ENCODE measurements at regions not wholly inside any gene's neighbourhood (a gene's known extent, or its start where the extent isn't known, plus 50 kb on each side); places are given as distances from the start of the nearest gene placed in this dataset.
"Not testable (repeated sequence)": the region's sequence is repeated elsewhere in the genome, so short reads cannot be mapped to it uniquely, and the experiment has no call there.

GRCh38 chr17:31748881-31749280 is 110.2 kb downstream of the COPRS start:
- no peak for DNase-seq (ENCODE audit: low read depth in 3 of 3)

GRCh38 chr17:31746884-31747495 is 112.1 kb downstream of the COPRS start:
- no peak for DNase-seq (ENCODE audit: low read depth in 3 of 3)

GRCh38 chr17:31745964-31746600 is 113.0 kb downstream of the COPRS start:
- DNase-seq (ENCODE audit: low read depth in 3 of 3): no peak

DNA sequence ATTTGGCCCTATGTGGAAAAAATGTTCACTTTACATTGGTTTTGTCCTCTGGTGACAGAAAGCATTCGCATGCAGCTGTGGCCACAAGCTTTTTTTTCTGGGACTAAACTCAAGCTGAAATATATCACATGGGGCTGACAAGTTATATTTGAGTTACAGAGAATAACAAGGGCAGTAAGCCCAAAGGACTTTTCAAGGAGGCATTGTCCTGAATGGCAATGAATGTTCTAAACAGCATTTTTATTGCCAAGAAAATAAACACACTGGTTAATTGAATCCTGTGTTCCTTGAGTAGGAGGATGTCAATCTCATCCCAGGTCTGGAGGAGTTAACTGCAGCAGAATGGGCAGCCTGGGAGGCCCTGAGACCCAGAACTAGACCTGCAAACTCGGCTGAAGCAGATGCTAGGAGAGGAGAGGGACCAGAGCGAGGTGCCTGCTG is 114.5 kb downstream of the COPRS start:
- DNase-seq (ENCODE audit: low read depth in 3 of 3): no peak

- no peak for DNase-seq (ENCODE audit: low read depth in 3 of 3)
Measured at GRCh38 chr17:31743797-31744196, 115.2 kb downstream of the COPRS start.

DNA sequence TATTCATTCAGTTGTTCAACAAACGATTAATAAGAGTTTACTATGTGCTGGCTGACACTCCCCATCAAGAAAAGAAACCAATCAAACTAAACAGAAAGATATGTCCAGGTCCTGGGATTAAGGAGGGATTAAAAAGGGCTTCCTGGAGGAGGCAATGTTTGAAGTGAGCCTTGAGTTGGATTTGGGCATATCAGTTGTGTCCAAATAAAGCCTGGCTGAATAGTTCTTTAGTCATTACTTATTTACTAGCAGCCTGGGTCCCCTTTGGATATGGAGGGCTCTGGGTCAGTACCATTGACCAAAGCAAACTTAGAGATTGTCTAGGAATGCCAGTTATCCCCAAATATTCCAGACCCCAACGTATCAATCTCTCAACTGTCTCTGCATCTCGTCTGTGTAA is 117.7 kb downstream of the COPRS start:
- no peak for DNase-seq (ENCODE audit: low read depth in 3 of 3)

DNA sequence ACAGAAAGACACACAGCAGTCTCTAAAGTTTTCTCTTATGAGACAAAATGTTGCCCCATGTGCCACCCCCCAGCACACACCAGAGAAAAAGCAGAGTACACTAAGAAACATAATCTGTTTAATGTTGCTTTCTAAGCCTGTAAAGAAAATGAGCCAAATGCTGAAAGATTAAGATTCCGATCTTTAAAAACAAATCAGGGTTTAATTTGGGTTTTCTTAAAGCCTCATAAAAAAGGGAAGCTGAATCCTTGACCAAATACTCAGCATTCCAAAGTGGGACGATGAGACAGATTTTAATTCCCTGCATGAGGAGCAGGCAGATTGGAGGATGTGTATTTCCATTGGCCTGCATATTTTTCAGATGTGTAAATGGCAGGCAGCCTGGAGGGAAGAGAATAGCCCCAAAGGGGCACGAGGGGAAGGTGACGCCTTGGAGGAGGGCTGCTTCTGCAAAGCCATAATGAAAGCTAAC is 118.4 kb downstream of the COPRS start:
- DNase-seq (ENCODE audit: low read depth in 3 of 3): no peak

- no peak for DNase-seq (ENCODE audit: low read depth in 3 of 3)
Measured at GRCh38 chr17:31738996-31739699, 119.9 kb downstream of the COPRS start.

DNA sequence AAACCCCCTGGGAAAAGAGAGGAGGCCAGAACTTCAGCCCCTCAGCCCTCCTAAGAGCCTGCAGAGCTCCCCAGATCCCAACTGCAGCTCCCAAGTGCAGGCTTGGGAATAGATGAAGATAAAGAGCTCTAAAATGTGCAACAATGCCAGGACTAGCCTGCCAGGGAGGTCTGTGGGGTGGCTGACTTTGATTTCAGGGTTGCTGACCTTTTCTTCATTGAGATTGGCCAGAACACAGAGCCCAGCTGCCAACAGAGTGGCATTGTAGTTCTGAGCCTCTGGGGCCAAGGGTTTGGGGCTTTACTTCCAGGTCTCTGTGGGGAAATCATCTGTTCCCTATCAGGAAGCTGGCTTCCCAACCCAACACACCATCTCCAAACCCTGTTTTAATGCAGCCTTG is 120.6 kb downstream of the COPRS start:
- DNase-seq (ENCODE audit: low read depth in 3 of 3): no peak

GRCh38 chr17:31738067-31738466 is 121.0 kb downstream of the COPRS start:
- no peak for DNase-seq (ENCODE audit: low read depth in 3 of 3)

DNA sequence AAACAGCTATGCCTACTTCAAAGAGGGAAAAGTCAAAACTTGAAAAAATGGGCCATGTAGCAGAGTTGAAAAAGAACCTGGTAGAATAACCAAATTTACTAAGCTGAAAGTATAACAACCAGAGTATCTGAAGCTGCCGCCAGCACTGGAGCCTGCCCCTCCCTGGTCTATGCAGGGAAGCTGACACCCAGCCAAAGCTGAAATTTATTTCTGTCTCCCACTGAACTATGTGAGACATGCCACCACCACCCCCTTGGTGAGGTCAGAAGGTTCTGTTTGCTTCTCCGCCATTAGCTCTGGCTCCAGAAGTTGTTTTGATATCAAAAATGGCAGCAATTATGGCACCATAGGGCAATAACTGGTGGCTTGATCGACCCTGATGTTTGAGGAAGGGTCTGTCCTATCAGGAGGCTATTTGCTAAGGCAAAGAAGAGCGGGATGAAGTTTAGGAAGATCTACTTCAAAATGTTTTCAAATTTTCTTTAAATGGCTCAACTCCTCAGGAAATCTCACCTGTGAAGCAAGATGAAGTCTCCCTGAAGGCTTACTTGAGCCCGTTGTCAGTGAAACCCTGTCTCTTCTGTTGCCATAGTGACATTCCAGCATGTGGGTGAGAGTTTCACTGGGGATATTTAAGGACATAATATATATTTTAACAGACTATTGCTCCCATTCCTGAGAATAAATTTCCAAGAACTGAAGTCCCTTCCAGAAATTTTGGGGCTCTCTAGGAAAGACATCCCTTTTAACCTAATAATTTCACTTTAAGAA is 122.0 kb downstream of the COPRS start:
- no peak for DNase-seq (ENCODE audit: low read depth in 3 of 3)

DNA sequence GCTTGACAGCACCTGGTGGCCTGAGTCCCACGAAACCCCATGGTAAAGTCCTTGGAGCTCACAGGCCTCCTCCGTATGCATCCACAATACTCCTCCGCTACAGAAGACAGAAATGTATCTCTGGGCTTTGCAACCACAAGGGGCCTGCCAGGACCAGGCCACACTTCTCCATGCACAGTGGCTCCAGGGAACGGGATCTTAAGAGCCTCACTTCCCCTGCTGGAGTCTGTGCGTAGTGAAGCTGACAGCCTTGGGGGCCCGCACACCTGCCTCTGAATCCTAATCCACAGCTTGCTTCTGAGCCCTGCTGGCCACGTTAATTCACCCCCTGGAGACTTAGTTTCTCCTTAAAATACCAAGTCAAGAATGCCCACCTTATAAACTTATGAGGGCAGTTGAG is 125.7 kb downstream of the COPRS start:
- no peak for DNase-seq (ENCODE audit: low read depth in 3 of 3)

- DNase-seq (ENCODE audit: low read depth in 3 of 3): not testable (repeated sequence)
Measured at GRCh38 chr17:31731585-31732154, 127.4 kb downstream of the COPRS start.

DNA sequence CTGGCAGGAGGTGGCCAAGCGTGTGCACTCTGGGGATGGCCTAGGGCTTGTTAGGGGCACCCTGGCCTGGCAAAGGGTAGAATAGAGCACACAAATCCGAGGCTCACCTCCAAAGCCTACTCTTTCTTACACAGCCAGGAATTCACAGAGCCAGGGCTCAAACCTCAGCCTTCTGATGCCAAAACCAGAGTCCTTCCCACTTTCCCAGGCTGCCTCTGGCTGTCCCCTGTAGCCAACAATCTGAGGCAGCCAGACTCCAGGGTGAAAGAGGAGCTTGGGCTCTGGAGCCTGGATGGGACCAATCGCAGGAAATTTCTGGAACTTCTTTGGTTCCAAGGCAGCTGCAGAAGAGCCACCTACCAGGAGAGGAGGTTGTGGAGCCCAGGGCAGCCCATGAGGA is 127.9 kb downstream of the COPRS start:
- DNase-seq (ENCODE audit: low read depth in 3 of 3): no peak

DNA sequence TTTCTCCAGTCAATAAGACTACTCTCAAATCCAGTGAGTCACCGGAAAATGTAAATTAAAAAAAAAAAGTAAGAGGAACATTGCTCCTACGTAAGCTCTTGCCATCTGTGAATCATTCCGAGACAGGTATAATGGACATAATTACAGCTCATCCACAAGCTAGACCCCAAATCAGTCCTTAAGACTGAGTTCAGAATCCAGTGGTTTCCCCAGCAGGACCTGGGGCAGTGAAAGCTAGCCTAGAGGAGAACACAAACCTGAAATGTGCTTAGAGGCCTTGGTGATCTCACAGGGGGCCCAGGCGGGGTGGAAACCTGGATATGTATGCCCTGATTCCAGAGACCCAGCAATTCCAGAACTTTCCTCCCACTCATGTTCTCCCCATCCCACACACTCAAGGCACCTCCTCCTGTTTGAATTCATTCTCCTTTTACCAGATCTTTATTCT is 132.0 kb downstream of the COPRS start:
- DNase-seq (ENCODE audit: low read depth in 3 of 3): no peak

DNA sequence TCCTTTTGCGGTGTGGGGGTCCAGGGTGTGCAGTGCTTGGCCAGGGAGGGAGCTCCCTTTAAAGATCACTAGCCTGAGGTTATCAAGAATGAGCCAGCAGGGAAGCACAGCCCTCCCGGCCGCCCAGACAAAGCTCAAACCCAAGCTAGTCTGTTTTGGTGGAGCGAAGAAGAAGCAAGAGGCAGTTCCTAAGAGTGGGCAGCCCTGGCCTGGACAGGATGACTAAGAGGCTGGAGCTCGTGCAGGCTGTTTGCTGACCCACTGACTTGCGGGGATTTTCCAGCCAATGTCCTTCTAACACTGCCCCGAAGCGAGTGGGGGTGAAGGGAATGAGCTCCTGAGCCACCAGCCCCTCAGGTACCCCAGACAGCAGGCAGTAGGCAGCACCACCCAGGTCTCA is 134.4 kb downstream of the COPRS start:
- no peak for DNase-seq (ENCODE audit: low read depth in 3 of 3)

- DNase-seq (ENCODE audit: low read depth in 3 of 3): no peak
Measured at GRCh38 chr17:31724026-31724425, 135.0 kb downstream of the COPRS start.

- DNase-seq (ENCODE audit: low read depth in 3 of 3): no peak
Measured at GRCh38 chr17:31722251-31723056, 136.6 kb downstream of the COPRS start.

DNA sequence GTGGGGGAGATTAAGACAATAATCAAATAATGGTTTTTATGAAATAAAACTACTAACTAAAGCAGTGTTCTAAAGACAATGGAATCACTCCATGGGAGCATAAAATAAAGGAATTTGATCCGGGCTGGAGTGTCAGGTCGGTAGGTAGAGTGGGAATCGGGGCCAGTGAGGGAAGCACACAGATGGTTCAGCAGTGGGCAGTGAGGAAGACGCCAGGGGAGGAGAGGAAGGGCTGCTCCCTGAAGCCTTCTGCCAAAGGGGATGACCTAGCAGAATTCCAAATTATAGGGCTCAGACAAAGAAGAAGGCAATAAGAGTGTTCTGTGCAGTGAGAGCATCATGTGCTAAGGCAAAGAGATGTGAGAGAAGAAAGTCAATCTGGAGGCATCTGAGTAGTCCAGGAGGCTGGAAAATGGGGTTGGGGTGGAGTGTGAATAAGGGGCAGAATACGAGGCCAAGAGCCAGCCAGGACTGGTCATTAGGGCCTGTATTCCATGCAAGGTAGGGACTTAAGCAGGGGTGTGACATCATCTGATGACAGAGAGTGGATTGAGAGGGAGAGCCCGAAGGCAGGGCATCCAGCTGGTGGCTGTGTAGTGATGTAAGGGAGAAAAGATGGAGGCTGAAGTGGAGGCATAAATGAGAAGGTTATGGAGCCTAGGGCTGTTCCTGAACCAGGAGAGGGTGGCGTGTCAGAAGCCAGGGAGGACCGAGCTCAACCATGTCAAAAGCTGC is 137.6 kb downstream of the COPRS start:
- no peak for DNase-seq (ENCODE audit: low read depth in 3 of 3)

GRCh38 chr17:31717251-31717650 is 141.8 kb downstream of the COPRS start:
- DNase-seq (ENCODE audit: low read depth in 3 of 3): not testable (repeated sequence)

Measured in stimulated activated CD4-positive, alpha-beta T cell treated with anti-CD3 and anti-CD28 coated beads, TNF-alpha, amount 100 ng/mL, for 48 hours (primary cell).